GM23338 (cell line): ENCODE measurements at regions not wholly inside any gene's neighbourhood (a gene's known extent, or its start where the extent isn't known, plus 50 kb on each side); places are given as distances from the start of the nearest gene placed in this dataset.

Experiments
- CTCF ChIP-seq, 2 experiments: fragments of 200-600 bp in 1 of 2; sonication (generic) in 1 of 2; conservative IDR thresholded peaks; 2 replicates each; pipeline versions ENCODE4 v1.5.1 to v1.6.1; 2016 to 2017; ENCODE audit warnings: antibody characterized with exemption in 2 of 2, low read depth in 2 of 2, mild to moderate bottlenecking in 2 of 2, moderate library complexity in 1 of 2
- EZH2 ChIP-seq: fragments of 200-600 bp; sonication (generic); IDR thresholded peaks from one replicate; pipeline ENCODE4 v1.8.0; 2017; ENCODE audit warnings: antibody characterized with exemption, mild to moderate bottlenecking, low read depth; ENCODE audit not compliant: unreplicated experiment
- NANOG ChIP-seq: IDR thresholded peaks from 2 replicates; pipeline ENCODE4 v1.6.1; 2016; ENCODE audit warnings: antibody characterized with exemption, borderline replicate concordance
- POLR2AphosphoS5 ChIP-seq: IDR thresholded peaks from 2 replicates; pipeline ENCODE4 v1.6.1; 2016; ENCODE audit warnings: antibody characterized with exemption, low read depth
- TF ChIP-seq, protein P1 (sequence below): IDR thresholded peaks from one replicate; pipeline ENCODE4 v1.6.1; 2018; ENCODE audit warnings: antibody characterized with exemption; ENCODE audit not compliant: unreplicated experiment

GRCh38 chr3:124229420-124229819, 237.5 kb upstream of the ROPN1 start:
- no peak for TF ChIP-seq NANOG
- no peak for TF ChIP-seq CTCF (conservative IDR thresholded peaks at IDR 0.05; ENCODE audit: low read depth in 2 of 2)
- TF ChIP-seq POLR2AphosphoS5, result no peak
- TF ChIP-seq EZH2, result no peak
- TF ChIP-seq, protein P1, sequence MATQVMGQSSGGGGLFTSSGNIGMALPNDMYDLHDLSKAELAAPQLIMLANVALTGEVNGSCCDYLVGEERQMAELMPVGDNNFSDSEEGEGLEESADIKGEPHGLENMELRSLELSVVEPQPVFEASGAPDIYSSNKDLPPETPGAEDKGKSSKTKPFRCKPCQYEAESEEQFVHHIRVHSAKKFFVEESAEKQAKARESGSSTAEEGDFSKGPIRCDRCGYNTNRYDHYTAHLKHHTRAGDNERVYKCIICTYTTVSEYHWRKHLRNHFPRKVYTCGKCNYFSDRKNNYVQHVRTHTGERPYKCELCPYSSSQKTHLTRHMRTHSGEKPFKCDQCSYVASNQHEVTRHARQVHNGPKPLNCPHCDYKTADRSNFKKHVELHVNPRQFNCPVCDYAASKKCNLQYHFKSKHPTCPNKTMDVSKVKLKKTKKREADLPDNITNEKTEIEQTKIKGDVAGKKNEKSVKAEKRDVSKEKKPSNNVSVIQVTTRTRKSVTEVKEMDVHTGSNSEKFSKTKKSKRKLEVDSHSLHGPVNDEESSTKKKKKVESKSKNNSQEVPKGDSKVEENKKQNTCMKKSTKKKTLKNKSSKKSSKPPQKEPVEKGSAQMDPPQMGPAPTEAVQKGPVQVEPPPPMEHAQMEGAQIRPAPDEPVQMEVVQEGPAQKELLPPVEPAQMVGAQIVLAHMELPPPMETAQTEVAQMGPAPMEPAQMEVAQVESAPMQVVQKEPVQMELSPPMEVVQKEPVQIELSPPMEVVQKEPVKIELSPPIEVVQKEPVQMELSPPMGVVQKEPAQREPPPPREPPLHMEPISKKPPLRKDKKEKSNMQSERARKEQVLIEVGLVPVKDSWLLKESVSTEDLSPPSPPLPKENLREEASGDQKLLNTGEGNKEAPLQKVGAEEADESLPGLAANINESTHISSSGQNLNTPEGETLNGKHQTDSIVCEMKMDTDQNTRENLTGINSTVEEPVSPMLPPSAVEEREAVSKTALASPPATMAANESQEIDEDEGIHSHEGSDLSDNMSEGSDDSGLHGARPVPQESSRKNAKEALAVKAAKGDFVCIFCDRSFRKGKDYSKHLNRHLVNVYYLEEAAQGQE, result no peak
